Stimulated activated effector memory CD8-positive, alpha-beta T cell treated with anti-CD3 and anti-CD28 coated beads, Interleukin-12 subunit alpha, Interleukin-12 subunit beta, amount 100 ng/mL, for 72 hours (primary cell): ENCODE measurements at regions not wholly inside any gene's neighbourhood (a gene's known extent, or its start where the extent isn't known, plus 50 kb on each side); places are given as distances from the start of the nearest gene placed in this dataset.
A peak's percentile ranks its signal among the peaks of the same experiment; 100 is the strongest.
"Not testable (repeated sequence)": the region's sequence is repeated elsewhere in the genome, so short reads cannot be mapped to it uniquely, and the experiment has no call there.

Experiments used
- ATAC-seq: fragments of 150-1000 bp; cut with Tn5 transposase; 2 replicates; pipeline ENCODE4 v1.10.0; 2021
- DNase-seq, 2 donors: peaks; one replicate each; pipeline ENCODE4 v3.0.0; 2021 to 2022; ENCODE audit warnings: low spot score in 2 of 2
- H3K27ac Mint-ChIP-seq: one replicate; pipeline ENCODE4 v1.8.0; 2022; ENCODE audit warnings: mild to moderate bottlenecking, mixed read lengths
- H3K36me3 Mint-ChIP-seq: one replicate; pipeline ENCODE4 v1.8.0; 2022; ENCODE audit warnings: mild to moderate bottlenecking, mixed read lengths
- H3K4me1 Mint-ChIP-seq: one replicate; pipeline ENCODE4 v1.8.0; 2022; ENCODE audit warnings: mixed read lengths
- H3K4me3 Mint-ChIP-seq: one replicate; pipeline ENCODE4 v1.8.0; 2022; ENCODE audit warnings: mild to moderate bottlenecking, mixed read lengths
- H3K9me3 Mint-ChIP-seq: one replicate; pipeline ENCODE4 v1.8.0; 2022; ENCODE audit warnings: mixed read lengths

DNA sequence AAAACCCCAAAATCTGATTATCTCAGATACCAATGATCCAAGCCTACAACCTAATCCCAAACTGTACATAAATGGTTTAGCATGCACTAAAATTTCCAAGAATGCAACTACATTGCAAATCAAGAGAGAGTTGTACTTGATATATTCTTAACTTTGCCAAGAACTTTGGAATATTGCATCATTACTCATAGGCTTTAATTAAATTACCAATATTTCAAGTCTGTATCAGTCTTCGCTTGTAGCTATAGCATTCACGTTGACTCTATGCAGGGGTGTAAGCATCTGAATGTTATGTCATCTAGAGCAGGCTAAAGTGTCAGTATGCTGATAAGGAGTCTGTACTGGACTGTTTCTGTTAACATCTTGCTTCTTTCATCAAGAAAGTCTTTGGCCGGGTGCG lies 56.3 kb downstream of the FOXI3 start:
- Mint-ChIP-seq H3K9me3 (no peaks in the 10 kb centered on the region), H3K27ac (no peak overlapping the region)

GRCh38 chr2:88377641-88377991 lies 74.9 kb downstream of the FOXI3 start:
- Mint-ChIP-seq H3K27ac (no peak overlapping the region), H3K4me3 (no peak overlapping the region), H3K4me1 (no peaks in the 10 kb centered on the region), H3K36me3 (no peaks in the 10 kb centered on the region), H3K9me3 (peaks cover 3% of the 10 kb centered on the region)
- ATAC-seq (no peak), DNase-seq (no peak)

More for the DNA sequence above, 56.3 kb downstream of the FOXI3 start:
- DNase-seq: no peak
- Mint-ChIP-seq H3K4me3 (no peak overlapping the region), H3K36me3 (no peaks in the 10 kb centered on the region), H3K4me1 (no peaks in the 10 kb centered on the region)
- ATAC-seq: no peak

- DNase-seq (no peak), ATAC-seq (no peak)
- H3K4me3 Mint-ChIP-seq: no peak overlapping the region
- no peaks in the 10 kb centered on the region for H3K4me1 Mint-ChIP-seq
- H3K27ac Mint-ChIP-seq: no peak overlapping the region
- no peaks in the 10 kb centered on the region for H3K36me3 Mint-ChIP-seq
- peaks cover 3% of the 10 kb centered on the region for H3K9me3 Mint-ChIP-seq
Measured at GRCh38 chr2:88372042-88372441, 80.5 kb downstream of the FOXI3 start.

GRCh38 chr2:88365408-88365807 lies 87.1 kb downstream of the FOXI3 start:
- H3K9me3 Mint-ChIP-seq, H3K4me1 Mint-ChIP-seq, H3K27ac Mint-ChIP-seq, DNase-seq, H3K4me3 Mint-ChIP-seq, H3K36me3 Mint-ChIP-seq, ATAC-seq: not testable (repeated sequence)

- DNase-seq (no peak), ATAC-seq (no peak)
- H3K4me1 Mint-ChIP-seq: no peaks in the 10 kb centered on the region
- H3K9me3 Mint-ChIP-seq: no peaks in the 10 kb centered on the region
- no peaks in the 10 kb centered on the region for H3K36me3 Mint-ChIP-seq
- H3K27ac Mint-ChIP-seq: no peak overlapping the region
- H3K4me3 Mint-ChIP-seq: no peak overlapping the region
Measured at GRCh38 chr2:88355486-88355885, 97.0 kb downstream of the FOXI3 start.

- peak overlapping the region; percentile 56 for H3K4me3 Mint-ChIP-seq
Measured at GRCh38 chr2:88351249-88351601, 101.3 kb downstream of the FOXI3 start.

DNA sequence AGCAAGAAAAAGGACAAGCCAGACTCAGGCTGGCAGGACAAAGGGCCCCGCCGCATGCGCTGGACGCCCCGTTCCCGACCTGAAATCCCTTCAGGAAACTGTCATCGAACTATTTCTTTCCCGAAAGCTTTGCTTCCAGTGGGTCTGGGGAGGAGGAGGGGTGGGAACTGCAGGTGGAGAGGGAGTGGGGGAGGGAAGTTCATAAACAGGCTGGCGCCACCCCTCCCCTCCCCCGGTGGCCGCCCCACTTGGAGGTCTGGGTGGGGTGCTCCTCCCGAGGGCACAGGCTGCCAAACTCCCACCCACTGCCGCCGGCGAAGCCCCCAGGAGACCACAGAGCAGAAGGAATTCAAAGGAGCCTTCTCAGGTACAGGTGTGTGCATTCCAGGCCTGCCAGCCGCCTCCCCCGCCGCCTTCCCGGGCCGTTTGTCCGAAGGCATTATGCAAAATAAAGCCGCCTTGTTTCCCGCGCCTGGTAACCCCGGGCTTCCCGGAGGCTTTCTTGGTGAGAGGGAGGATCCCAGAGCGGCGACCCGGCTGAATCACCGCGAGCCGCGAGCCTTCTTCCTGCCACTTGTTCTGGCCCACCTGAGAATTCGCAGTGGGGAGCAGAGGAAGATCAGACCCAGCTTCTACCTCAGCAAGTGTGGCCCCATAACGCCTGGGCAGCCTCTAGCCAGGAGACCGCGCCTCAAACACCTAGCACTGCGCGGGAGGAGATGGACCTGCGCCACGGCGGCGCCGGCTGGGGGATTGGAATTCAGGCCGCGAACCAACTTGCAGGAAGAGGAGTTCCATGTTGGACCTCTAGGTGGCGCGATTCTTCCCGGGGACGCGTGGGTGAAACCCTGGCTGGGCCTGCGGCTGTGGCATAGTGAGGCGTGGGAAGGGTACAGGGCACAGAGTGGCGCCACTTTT lies 101.9 kb downstream of the FOXI3 start:
- no peak overlapping the region for H3K27ac Mint-ChIP-seq
- H3K4me3 Mint-ChIP-seq: peak overlapping the region; percentile 56
- H3K4me1 Mint-ChIP-seq: no peaks in the 10 kb centered on the region
- DNase-seq: peak; percentile 66 to 86
- no peaks in the 10 kb centered on the region for H3K36me3 Mint-ChIP-seq
- H3K9me3 Mint-ChIP-seq: no peaks in the 10 kb centered on the region
- ATAC-seq: peak; percentile 68

More at GRCh38 chr2:88351249-88351601, 101.3 kb downstream of the FOXI3 start:
- DNase-seq: no peak
- H3K27ac Mint-ChIP-seq: no peak overlapping the region
- H3K4me1 Mint-ChIP-seq: no peaks in the 10 kb centered on the region
- H3K9me3 Mint-ChIP-seq: no peaks in the 10 kb centered on the region
- no peaks in the 10 kb centered on the region for H3K36me3 Mint-ChIP-seq
- ATAC-seq: peak; percentile 6

GRCh38 chr2:88345842-88346241 lies 106.7 kb downstream of the FOXI3 start:
- Mint-ChIP-seq H3K4me3 (no peak overlapping the region), H3K27ac (no peak overlapping the region), H3K4me1 (no peaks in the 10 kb centered on the region), H3K36me3 (no peaks in the 10 kb centered on the region), H3K9me3 (peaks cover under 1% of the 10 kb centered on the region)
- DNase-seq (no peak), ATAC-seq (no peak)

GRCh38 chr2:88342749-88343148 lies 109.7 kb downstream of the FOXI3 start:
- H3K4me3 Mint-ChIP-seq: no peak overlapping the region
- H3K27ac Mint-ChIP-seq: peak overlapping the region; percentile 21

GRCh38 chr2:88334418-88334817 lies 118.1 kb downstream of the FOXI3 start:
- no peaks in the 10 kb centered on the region for H3K4me1 Mint-ChIP-seq
- ATAC-seq (no peak), DNase-seq (no peak)
- H3K9me3 Mint-ChIP-seq: no peaks in the 10 kb centered on the region
- no peaks in the 10 kb centered on the region for H3K36me3 Mint-ChIP-seq
- no peak overlapping the region for H3K27ac Mint-ChIP-seq
- H3K4me3 Mint-ChIP-seq: no peak overlapping the region

More at GRCh38 chr2:88342749-88343148, 109.7 kb downstream of the FOXI3 start:
- H3K4me1 Mint-ChIP-seq: no peaks in the 10 kb centered on the region
- ATAC-seq (peak; percentile 36), DNase-seq (no peak)
- H3K36me3 Mint-ChIP-seq: no peaks in the 10 kb centered on the region
- peaks cover 4% of the 10 kb centered on the region for H3K9me3 Mint-ChIP-seq

DNA sequence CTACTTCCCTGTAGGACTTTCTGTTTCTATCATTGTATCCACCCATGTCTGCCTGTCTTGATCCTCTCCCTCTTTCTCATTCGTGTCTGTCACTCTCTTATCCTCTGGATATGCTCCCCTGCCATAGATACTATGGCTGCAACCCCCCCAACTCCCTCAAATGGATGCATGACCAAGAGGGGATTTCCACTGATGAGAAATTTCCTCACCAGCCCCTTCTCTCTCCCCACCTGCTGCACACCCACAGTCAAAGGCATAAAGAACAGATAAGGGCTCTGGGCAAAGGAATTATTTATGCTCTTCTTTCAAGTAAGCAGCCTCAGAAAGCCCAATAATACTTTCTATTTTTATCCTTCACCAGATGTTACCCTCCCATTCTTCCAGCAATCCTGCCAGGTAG lies 121.3 kb downstream of the FOXI3 start:
- H3K9me3 Mint-ChIP-seq: no peaks in the 10 kb centered on the region
- H3K4me3 Mint-ChIP-seq: no peak overlapping the region
- H3K4me1 Mint-ChIP-seq: no peaks in the 10 kb centered on the region
- no peak overlapping the region for H3K27ac Mint-ChIP-seq
- DNase-seq: no peak
- ATAC-seq: no peak
- no peaks in the 10 kb centered on the region for H3K36me3 Mint-ChIP-seq

DNA sequence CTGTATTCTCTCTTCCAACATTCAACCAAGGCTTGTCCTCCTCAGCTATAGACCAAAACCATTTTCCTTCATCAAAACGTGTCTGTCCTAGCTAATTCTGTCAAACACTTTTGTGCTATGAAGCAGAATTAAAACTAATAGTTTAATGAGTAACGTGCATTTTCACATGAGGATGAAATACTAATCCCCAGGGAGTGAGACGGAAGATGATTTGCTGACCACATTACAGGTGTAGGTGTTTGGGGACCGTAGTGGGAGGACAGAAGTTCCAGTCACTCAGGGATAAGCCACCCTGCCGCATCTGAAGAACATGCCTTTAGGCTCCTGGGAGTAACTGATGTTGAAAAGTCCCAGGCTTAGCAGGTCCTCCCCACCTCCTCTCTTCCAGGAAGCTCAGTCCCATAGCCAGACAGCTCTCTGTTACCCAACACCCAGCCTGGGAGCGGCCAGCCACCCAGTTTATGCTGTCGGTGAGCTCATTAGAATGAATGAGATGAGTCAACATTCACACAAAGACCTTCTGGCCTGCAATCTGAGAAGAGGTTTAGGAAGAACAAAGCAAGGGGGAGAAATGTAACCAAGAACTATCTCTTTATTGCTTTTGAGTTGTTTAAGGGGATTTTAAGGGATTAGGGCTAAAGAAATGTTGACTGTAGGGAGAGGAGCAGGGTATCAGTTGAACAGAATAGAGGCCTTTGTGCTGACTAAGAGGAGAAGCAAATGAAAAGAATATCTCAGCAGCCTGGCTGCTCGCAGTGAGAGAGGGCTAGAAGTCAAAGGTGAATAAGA lies 122.5 kb downstream of the FOXI3 start:
- no peaks in the 10 kb centered on the region for H3K36me3 Mint-ChIP-seq
- no peaks in the 10 kb centered on the region for H3K4me1 Mint-ChIP-seq
- H3K9me3 Mint-ChIP-seq: no peaks in the 10 kb centered on the region
- no peak overlapping the region for H3K27ac Mint-ChIP-seq
- DNase-seq (no peak), ATAC-seq (peak; percentile 50)
- H3K4me3 Mint-ChIP-seq: no peak overlapping the region

- Mint-ChIP-seq H3K27ac (no peak overlapping the region), H3K36me3 (no peaks in the 10 kb centered on the region), H3K4me1 (no peaks in the 10 kb centered on the region), H3K4me3 (no peak overlapping the region), H3K9me3 (no peaks in the 10 kb centered on the region)
- no peak for ATAC-seq
- no peak for DNase-seq
Measured at GRCh38 chr2:88321449-88322248, 130.8 kb downstream of the FOXI3 start.

DNA sequence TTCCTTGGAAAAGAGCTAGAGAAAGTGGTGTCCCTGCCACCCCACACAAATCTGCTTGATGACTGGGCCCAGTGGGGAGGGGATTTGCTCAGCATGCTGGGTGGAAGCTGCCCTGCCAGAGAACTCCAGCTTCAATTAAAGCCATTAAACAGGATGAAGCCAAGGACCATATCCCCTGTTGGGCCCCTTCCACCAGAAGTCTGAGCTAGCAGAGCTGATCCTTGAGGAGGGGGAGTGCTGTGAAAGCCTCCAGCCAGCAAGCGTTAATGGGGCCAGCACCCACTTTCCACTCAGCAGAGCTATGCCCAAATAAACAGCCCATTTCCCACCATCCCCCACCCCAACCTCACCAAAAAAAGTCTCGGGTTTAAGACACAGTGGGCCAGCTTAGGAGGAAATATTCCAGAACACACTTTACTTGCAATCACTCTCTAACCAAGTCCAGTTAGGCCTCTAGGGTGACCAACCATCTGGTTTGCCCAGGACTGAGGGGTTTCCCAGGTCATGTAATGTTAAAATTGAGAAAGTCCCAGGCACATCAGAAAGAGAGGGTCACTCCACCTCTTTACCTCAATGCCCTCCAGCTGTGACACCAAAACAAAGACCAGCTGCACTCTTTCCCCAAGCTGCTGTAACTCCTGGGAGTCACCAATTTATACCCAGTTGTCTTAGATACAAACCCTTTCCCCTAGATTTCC lies 132.3 kb downstream of the FOXI3 start:
- no peaks in the 10 kb centered on the region for H3K4me1 Mint-ChIP-seq
- no peaks in the 10 kb centered on the region for H3K36me3 Mint-ChIP-seq
- DNase-seq (no peak), ATAC-seq (no peak)
- no peaks in the 10 kb centered on the region for H3K9me3 Mint-ChIP-seq
- no peak overlapping the region for H3K4me3 Mint-ChIP-seq
- H3K27ac Mint-ChIP-seq: no peak overlapping the region

DNA sequence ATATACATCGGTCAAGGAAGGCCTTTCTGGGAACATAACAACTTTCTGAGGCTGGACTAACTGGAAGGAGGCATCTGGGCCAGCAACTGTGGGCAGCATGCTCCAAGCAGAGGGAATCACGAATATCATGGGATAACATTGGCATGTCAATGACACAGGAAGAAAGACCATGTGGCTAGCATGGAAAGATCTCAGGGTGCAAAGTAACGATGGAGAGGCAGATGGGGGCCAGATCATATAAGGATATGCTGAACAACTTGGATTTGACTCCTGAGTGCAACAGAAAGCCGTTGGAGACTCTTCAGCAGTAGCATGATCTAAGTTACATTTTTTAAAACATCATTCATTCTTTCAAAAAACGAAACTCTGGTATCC lies 133.6 kb downstream of the FOXI3 start:
- H3K4me1 Mint-ChIP-seq: no peaks in the 10 kb centered on the region
- H3K4me3 Mint-ChIP-seq: no peak overlapping the region
- H3K27ac Mint-ChIP-seq: no peak overlapping the region

More for the DNA sequence above, 133.6 kb downstream of the FOXI3 start:
- Mint-ChIP-seq H3K9me3 (no peaks in the 10 kb centered on the region), H3K36me3 (no peaks in the 10 kb centered on the region)
- DNase-seq (no peak), ATAC-seq (no peak)
